ENCODE measurements at regions not wholly inside any gene's neighbourhood (a gene's known extent, or its start where the extent isn't known, plus 50 kb on each side); places are given as distances from the start of the nearest gene placed in this dataset.
"Not testable (repeated sequence)": the region's sequence is repeated elsewhere in the genome, so short reads cannot be mapped to it uniquely, and the experiment has no call there.

DNA sequence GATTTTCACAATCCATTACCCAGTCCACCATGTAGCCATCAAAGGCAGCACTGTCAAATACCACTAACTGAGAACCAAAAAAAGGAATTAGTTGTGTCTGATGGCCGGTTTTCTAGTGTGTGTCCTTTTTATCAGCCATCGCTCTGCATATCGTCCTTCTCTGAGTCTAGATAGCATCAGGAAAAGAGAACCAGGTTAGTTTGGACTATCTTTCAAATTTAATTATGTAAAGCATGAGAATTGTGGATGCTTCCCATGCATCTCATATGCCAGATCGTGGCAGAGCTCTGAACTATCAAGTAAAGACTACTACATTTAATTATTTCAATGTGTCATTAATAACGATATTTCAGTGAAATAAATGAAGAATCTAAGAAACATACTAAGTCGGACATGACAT lies 691.9 kb downstream of the FAM181B start:
- H3K9ac ChIP-seq (ENCODE audit: insufficient read depth in 1 of 2, low read length in 2 of 2): no peak overlapping the region
- no peak overlapping the region for H3K4me3 ChIP-seq
- 86 to 89% methylated on average over 6 of the region's 6 CpGs for WGBS, 2 donors
- H3K27ac ChIP-seq (ENCODE audit: low read depth in 1 of 2, low read length in 1 of 2): no peak overlapping the region
- no peaks in the 10 kb centered on the region for H3K36me3 ChIP-seq (ENCODE audit: control insufficient read depth in 4 of 4, insufficient read depth in 4 of 4, low read length in 4 of 4)
- H3K27me3 ChIP-seq (ENCODE audit: control insufficient read depth in 3 of 3, insufficient read depth in 3 of 3, low read length in 2 of 3): no peaks in the 10 kb centered on the region
- DNase-seq (no peak), ATAC-seq (ENCODE audit: insufficient read depth, low FRiP score) (no peak)
- TF ChIP-seq, protein P1, sequence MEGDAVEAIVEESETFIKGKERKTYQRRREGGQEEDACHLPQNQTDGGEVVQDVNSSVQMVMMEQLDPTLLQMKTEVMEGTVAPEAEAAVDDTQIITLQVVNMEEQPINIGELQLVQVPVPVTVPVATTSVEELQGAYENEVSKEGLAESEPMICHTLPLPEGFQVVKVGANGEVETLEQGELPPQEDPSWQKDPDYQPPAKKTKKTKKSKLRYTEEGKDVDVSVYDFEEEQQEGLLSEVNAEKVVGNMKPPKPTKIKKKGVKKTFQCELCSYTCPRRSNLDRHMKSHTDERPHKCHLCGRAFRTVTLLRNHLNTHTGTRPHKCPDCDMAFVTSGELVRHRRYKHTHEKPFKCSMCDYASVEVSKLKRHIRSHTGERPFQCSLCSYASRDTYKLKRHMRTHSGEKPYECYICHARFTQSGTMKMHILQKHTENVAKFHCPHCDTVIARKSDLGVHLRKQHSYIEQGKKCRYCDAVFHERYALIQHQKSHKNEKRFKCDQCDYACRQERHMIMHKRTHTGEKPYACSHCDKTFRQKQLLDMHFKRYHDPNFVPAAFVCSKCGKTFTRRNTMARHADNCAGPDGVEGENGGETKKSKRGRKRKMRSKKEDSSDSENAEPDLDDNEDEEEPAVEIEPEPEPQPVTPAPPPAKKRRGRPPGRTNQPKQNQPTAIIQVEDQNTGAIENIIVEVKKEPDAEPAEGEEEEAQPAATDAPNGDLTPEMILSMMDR (IDR thresholded peaks at IDR 0.05; ENCODE audit: control extremely low read depth, extremely low read depth): no peak
- no peaks in the 10 kb centered on the region for H3K4me1 ChIP-seq (ENCODE audit: control insufficient read depth in 5 of 5, insufficient read depth in 5 of 5, low read length in 5 of 5)
- H3K9me3 ChIP-seq (ENCODE audit: control insufficient read depth in 4 of 4, insufficient read depth in 3 of 4, low read length in 3 of 4): no peaks in the 10 kb centered on the region

DNA sequence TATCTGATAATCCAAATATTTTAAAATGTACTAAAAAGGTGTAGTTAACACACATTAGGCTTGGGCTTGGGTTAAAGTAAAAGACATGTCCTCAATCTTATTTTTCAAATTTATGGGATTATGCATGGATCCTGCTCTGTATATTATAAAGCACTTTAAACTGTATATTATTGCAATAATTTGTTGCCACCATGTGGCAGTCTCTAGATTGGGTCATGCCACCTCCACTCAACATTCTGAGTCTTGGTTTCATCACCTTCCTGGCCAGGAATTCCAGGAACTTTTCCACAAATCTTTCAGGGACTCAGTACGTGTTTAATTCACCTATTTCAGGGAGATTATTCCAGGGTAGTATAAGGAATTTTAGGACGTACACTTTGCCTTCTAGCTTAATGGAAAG lies 695.5 kb downstream of the FAM181B start:
- DNase-seq: peak in 1 of 3 donors; percentile 6
- ATAC-seq (ENCODE audit: insufficient read depth, low FRiP score): no peak
- no peaks in the 10 kb centered on the region for H3K36me3 ChIP-seq (ENCODE audit: control insufficient read depth in 4 of 4, insufficient read depth in 4 of 4, low read length in 4 of 4)
- H3K9me3 ChIP-seq (ENCODE audit: control insufficient read depth in 4 of 4, insufficient read depth in 3 of 4, low read length in 3 of 4): no peaks in the 10 kb centered on the region
- no peak overlapping the region for H3K9ac ChIP-seq (ENCODE audit: insufficient read depth in 1 of 2, low read length in 2 of 2)
- WGBS, 2 donors: 64 to 78% methylated on average over 2 of the region's 2 CpGs
- H3K4me1 ChIP-seq (ENCODE audit: control insufficient read depth in 5 of 5, insufficient read depth in 5 of 5, low read length in 5 of 5): no peaks in the 10 kb centered on the region
- H3K27me3 ChIP-seq (ENCODE audit: control insufficient read depth in 3 of 3, insufficient read depth in 3 of 3, low read length in 2 of 3): no peaks in the 10 kb centered on the region
- H3K4me3 ChIP-seq: no peak overlapping the region
- no peak overlapping the region for H3K27ac ChIP-seq (ENCODE audit: low read depth in 1 of 2, low read length in 1 of 2)
- TF ChIP-seq, protein P1 (IDR thresholded peaks at IDR 0.05; ENCODE audit: control extremely low read depth, extremely low read depth): no peak

DNA sequence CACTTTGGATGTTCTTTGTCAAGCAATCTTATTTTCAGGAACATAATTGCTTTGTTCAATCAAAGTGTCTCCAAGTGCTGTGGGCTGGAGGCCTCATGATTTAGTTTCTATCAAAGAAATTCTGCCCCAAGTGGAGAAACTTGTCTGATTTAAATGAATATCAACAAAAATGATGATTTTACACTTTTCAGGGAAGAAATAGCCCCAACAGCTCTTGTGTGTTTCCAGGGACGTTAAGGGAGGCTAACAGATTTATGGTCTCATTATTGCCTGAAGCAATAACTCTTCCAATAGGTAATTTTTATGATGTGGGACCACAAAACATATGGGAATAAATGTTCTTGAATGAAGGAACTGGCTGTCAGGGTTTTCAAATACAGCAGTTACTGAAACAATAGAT lies 699.1 kb downstream of the FAM181B start:
- Histone ChIP-seq H3K9ac (ENCODE audit: insufficient read depth in 1 of 2, low read length in 2 of 2) (no peak overlapping the region), H3K27ac (ENCODE audit: low read depth in 1 of 2, low read length in 1 of 2) (no peak overlapping the region), H3K4me3 (no peak overlapping the region), H3K36me3 (ENCODE audit: control insufficient read depth in 4 of 4, insufficient read depth in 4 of 4, low read length in 4 of 4) (no peaks in the 10 kb centered on the region), H3K4me1 (ENCODE audit: control insufficient read depth in 5 of 5, insufficient read depth in 5 of 5, low read length in 5 of 5) (no peaks in the 10 kb centered on the region), H3K27me3 (ENCODE audit: control insufficient read depth in 3 of 3, insufficient read depth in 3 of 3, low read length in 2 of 3) (no peaks in the 10 kb centered on the region), H3K9me3 (ENCODE audit: control insufficient read depth in 4 of 4, insufficient read depth in 3 of 4, low read length in 3 of 4) (no peaks in the 10 kb centered on the region)
- DNase-seq (no peak), ATAC-seq (ENCODE audit: insufficient read depth, low FRiP score) (no peak)
- TF ChIP-seq, protein P1 (IDR thresholded peaks at IDR 0.05; ENCODE audit: control extremely low read depth, extremely low read depth): no peak
- 61 to 67% methylated on average over 1 of the region's 1 CpG for WGBS, 2 donors

DNA sequence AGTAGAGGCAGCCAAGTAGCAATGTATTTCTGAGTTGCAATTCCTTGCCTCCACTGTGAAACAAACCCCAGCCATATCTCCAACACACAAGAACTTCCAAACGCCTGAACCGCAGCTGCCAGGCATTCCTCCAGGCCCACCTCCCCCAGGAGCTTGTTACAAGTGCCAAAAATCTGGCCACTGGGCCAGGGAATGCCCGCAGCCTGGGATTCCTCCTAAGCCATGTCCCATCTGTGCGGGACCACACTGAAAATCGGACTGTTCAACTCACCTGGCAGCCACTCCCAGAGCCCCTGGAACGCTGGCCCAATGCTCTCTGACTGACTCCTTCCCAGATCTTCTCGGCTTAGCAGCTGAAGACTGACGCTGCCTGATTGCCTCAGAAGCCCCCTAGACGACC lies 706.3 kb downstream of the FAM181B start:
- not testable (repeated sequence) for H3K4me1 ChIP-seq (ENCODE audit: control insufficient read depth in 5 of 5, insufficient read depth in 5 of 5, low read length in 5 of 5); H3K27me3 ChIP-seq (ENCODE audit: control insufficient read depth in 3 of 3, insufficient read depth in 3 of 3, low read length in 2 of 3); DNase-seq; H3K9ac ChIP-seq (ENCODE audit: insufficient read depth in 1 of 2, low read length in 2 of 2); ATAC-seq (ENCODE audit: insufficient read depth, low FRiP score); H3K4me3 ChIP-seq; H3K9me3 ChIP-seq (ENCODE audit: control insufficient read depth in 4 of 4, insufficient read depth in 3 of 4, low read length in 3 of 4); H3K36me3 ChIP-seq (ENCODE audit: control insufficient read depth in 4 of 4, insufficient read depth in 4 of 4, low read length in 4 of 4); H3K27ac ChIP-seq (ENCODE audit: low read depth in 1 of 2, low read length in 1 of 2)
- WGBS, 2 donors: 91 to 97% methylated on average over 9 of the region's 9 CpGs

Measured in lung (tissue), 11 donors.